Renal pelvis (tissue), 1 donor: ENCODE measurements at regions not wholly inside any gene's neighbourhood (a gene's known extent, or its start where the extent isn't known, plus 50 kb on each side); places are given as distances from the start of the nearest gene placed in this dataset.

Source experiments
- DNase-seq: peaks from one replicate; pipeline ENCODE4 v3.0.0-alpha.2; 2013

DNA sequence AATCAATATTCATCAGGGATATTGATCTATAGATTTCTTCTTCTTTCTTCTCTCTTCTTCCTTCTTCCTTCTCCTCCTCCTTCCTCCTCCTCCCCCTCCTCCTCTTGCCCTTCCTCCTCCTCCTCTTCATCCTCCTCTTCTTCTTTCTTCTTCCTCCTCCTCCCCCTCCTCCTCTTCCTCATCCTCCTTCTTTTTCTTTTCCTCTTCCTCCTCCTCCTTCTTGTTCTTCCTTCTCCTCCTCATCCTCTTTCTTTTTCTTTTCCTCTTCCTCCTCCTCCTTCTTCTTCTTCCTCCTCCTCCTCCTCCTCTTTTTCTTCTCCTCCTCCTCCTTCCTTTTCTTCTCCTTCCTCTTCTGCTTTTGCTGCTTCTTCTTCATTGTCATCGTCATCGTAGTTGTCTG, 52.4 kb upstream of the SERINC1 start:
- DNase-seq: no peak

- peak; percentile 64 for DNase-seq
Observed at GRCh38 chr6:122530440-122531046, 58.9 kb upstream of the SERINC1 start.

GRCh38 chr6:122548281-122548680, 61.9 kb upstream of the PKIB start:
- DNase-seq: no peak

DNA sequence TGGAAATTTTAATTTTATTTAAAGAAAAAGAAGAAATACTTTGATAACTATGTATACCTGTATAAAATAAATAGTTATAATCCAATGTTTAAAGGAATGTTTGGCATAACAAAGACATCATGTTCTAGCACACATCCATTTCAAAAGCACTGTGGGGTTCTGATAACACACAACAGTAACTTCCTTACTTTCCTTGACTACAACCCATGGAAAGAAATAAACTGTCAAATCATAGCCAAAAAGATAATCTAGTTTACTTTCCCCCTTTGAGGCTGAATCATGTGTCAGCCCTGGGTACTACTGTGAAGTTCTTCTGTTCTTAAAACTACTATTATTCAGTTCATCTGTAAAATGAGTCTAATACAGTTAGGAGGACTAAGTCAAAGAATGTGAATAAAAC, 61.4 kb upstream of the PKIB start:
- no peak for DNase-seq

GRCh38 chr6:122553697-122554096, 56.5 kb upstream of the PKIB start:
- DNase-seq: no peak

DNA sequence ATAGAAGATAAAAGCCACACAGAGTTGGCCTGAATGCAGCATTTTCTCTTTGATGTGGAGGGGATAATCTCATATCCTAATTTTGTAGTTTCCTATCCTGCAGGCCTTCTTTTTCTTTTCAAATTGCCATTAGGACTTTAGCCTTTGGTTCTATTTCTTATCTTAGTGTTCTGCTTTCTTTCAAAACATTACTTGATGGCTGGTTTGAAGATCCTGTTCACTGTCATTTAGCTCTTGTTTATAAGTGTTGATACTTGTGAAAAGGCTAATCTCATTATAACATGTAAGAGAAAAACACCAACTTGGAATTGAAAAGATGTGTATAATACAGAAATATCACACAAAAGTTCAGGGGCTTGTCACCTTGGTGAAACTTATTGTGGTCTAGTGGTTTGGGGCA, 54.6 kb upstream of the PKIB start:
- DNase-seq: no peak

- no peak for DNase-seq
Observed at GRCh38 chr6:122558080-122558479, 52.1 kb upstream of the PKIB start.
